Endometrium (tissue), 2 donors: ENCODE measurements at regions not wholly inside any gene's neighbourhood (a gene's known extent, or its start where the extent isn't known, plus 50 kb on each side); places are given as distances from the start of the nearest gene placed in this dataset.
"Not testable (repeated sequence)": the region's sequence is repeated elsewhere in the genome, so short reads cannot be mapped to it uniquely, and the experiment has no call there.

ENCODE experiments used
- FAIRE-seq: peaks from 2 replicates; lab custom pipeline; 2012; peaks lifted over from hg19 to GRCh38; lab: Jason Lieb, UNC
- donor health status: control.
- donor health status: control.

- FAIRE-seq: no peak
These were observed 183.8 kb upstream of the PDE4D start for GRCh38 chr5:60077292-60077691.

- no peak for FAIRE-seq
These were observed 183.2 kb upstream of the PDE4D start for GRCh38 chr5:60076746-60077145.

- FAIRE-seq: no peak
These were observed 173.0 kb upstream of the PDE4D start for GRCh38 chr5:60066502-60066901.

- FAIRE-seq: no peak
These were observed 166.9 kb upstream of the PDE4D start for GRCh38 chr5:60060389-60060788.

GRCh38 chr5:60056191-60056590 lies 162.7 kb upstream of the PDE4D start:
- no peak for FAIRE-seq

GRCh38 chr5:60055168-60055567 lies 161.6 kb upstream of the PDE4D start:
- no peak for FAIRE-seq

GRCh38 chr5:60041996-60042664 lies 148.6 kb upstream of the PDE4D start:
- FAIRE-seq: not testable (repeated sequence)

GRCh38 chr5:60041508-60041907 lies 148.0 kb upstream of the PDE4D start:
- FAIRE-seq: not testable (repeated sequence)

- no peak for FAIRE-seq
These were observed 142.8 kb upstream of the PDE4D start for GRCh38 chr5:60036192-60036938.

GRCh38 chr5:60026161-60026560 lies 132.6 kb upstream of the PDE4D start:
- FAIRE-seq: no peak

- FAIRE-seq: no peak
These were observed 130.6 kb upstream of the PDE4D start for GRCh38 chr5:60024104-60024503.

- FAIRE-seq: no peak
These were observed 129.7 kb upstream of the PDE4D start for GRCh38 chr5:60023255-60023654.

- FAIRE-seq: no peak
These were observed 126.9 kb upstream of the PDE4D start for GRCh38 chr5:60020457-60020856.

- FAIRE-seq: not testable (repeated sequence)
These were observed 125.4 kb upstream of the PDE4D start for GRCh38 chr5:60018960-60019359.

GRCh38 chr5:60018091-60018490 lies 124.6 kb upstream of the PDE4D start:
- FAIRE-seq: no peak

- FAIRE-seq: no peak
These were observed 120.8 kb upstream of the PDE4D start for GRCh38 chr5:60014331-60014730.

- no peak for FAIRE-seq
These were observed 117.3 kb upstream of the PDE4D start for GRCh38 chr5:60010853-60011252.

GRCh38 chr5:60010328-60010727 lies 116.8 kb upstream of the PDE4D start:
- no peak for FAIRE-seq

- no peak for FAIRE-seq
These were observed 114.2 kb upstream of the PDE4D start for GRCh38 chr5:60007729-60008128.

- FAIRE-seq: no peak
These were observed 105.5 kb upstream of the PDE4D start for GRCh38 chr5:59999056-59999455.

- FAIRE-seq: no peak
These were observed 98.7 kb upstream of the PDE4D start for GRCh38 chr5:59992206-59992605.

GRCh38 chr5:59988396-59988795 lies 94.9 kb upstream of the PDE4D start:
- FAIRE-seq: no peak

- no peak for FAIRE-seq
These were observed 82.8 kb upstream of the PDE4D start for GRCh38 chr5:59976342-59976741.

- no peak for FAIRE-seq
These were observed 78.5 kb upstream of the PDE4D start for GRCh38 chr5:59972043-59972442.
